Prostate gland (tissue), 2 donors: ENCODE measurements at regions not wholly inside any gene's neighbourhood (a gene's known extent, or its start where the extent isn't known, plus 50 kb on each side); places are given as distances from the start of the nearest gene placed in this dataset.

Experiments
- POLR2A ChIP-seq: fragments of 450-650 bp; IDR thresholded peaks from one replicate; pipeline ENCODE4 v1.6.1; 2016; ENCODE audit warnings: antibody characterized with exemption, mild to moderate bottlenecking
- TF ChIP-seq, protein P1 (sequence below), 4 experiments: fragments of 200-600 bp in 2 of 4; fragments of 450-650 bp in 2 of 4; sonication (generic) in 2 of 4; IDR thresholded peaks; 1 replicate in 3 of 4; 2 replicates in 1 of 4; pipeline ENCODE4 v1.5.1; 2016 to 2019; ENCODE audit warnings: antibody characterized with exemption in 4 of 4, mild to moderate bottlenecking in 2 of 4, moderate library complexity in 2 of 4

DNA sequence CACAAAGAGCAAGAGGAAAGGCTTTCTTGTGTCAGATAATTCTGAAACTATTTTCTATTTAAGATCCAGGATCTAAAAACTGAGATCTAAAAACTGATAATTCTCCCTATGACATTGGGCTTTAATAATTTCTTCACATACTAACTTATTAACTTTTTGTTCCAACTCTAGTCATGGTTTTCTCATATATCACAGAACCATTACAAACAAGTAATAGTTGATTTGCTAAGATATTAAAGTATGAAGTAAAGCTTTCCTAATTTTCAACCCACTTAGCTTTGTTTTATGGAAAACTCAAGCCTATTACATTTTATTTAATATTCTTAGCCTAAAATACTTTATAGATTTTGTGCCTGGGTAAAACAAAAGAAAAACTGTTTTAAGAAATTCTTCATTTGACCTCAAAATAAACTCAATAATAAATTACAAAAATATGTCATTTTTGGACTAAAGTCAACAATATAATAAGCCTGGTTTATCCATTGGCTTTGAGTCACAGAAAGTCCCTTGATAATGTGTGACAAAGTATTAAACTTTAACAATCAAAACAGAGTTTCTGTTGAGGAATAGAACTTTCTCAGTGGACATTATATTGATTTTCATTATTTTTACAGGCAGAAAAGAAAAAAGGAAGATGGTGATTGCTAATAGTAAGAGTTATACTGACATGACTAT, 1142.9 kb upstream of the SORCS1 start:
- TF ChIP-seq, protein P1, sequence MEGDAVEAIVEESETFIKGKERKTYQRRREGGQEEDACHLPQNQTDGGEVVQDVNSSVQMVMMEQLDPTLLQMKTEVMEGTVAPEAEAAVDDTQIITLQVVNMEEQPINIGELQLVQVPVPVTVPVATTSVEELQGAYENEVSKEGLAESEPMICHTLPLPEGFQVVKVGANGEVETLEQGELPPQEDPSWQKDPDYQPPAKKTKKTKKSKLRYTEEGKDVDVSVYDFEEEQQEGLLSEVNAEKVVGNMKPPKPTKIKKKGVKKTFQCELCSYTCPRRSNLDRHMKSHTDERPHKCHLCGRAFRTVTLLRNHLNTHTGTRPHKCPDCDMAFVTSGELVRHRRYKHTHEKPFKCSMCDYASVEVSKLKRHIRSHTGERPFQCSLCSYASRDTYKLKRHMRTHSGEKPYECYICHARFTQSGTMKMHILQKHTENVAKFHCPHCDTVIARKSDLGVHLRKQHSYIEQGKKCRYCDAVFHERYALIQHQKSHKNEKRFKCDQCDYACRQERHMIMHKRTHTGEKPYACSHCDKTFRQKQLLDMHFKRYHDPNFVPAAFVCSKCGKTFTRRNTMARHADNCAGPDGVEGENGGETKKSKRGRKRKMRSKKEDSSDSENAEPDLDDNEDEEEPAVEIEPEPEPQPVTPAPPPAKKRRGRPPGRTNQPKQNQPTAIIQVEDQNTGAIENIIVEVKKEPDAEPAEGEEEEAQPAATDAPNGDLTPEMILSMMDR (IDR thresholded peaks at IDR 0.05): no peak
- TF ChIP-seq POLR2A: no peak
